ENCODE measurements at regions not wholly inside any gene's neighbourhood (a gene's known extent, or its start where the extent isn't known, plus 50 kb on each side); places are given as distances from the start of the nearest gene placed in this dataset.

DNA sequence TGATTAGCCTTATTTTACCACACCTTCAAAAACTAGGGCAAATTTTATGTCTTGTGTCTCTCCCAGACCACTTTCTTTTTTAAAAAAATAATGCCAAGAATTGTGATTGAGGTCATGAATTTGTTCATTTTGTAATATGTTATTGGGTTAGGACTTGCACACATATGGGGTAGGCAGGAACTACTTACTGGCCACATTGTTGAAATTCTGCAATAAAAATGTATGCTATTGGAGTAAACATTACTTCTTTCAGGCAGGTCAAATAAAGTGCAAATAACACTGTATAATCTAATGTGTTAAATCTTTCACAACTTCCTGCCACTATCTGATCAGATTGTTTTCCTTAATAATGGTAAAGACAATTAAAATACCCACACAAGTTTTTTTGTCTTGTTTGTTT is 166.6 kb upstream of the COL11A1 start:
- Histone ChIP-seq H3K27me3 (ENCODE audit: insufficient read depth) (no peaks in the 10 kb centered on the region), H3K9me2 (ENCODE audit: insufficient read depth) (peaks cover 5% of the 10 kb centered on the region; the same call in 1 of the 2 replicates), H3K79me2 (replicated peaks; ENCODE audit: insufficient read depth) (no peaks in the 10 kb centered on the region), H3F3A (replicated peaks; ENCODE audit: low read depth) (no peaks in the 10 kb centered on the region), H3K4me2 (no peak overlapping the region), H2AFZ (no peak overlapping the region), H4K20me1 (replicated peaks; ENCODE audit: insufficient read depth) (no peaks in the 10 kb centered on the region), H3K4me1 (ENCODE audit: insufficient read depth) (0 out of 2 replicates have a peak, but pooled peaks cover 2% of the 10 kb centered on the region), H3K36me3 (ENCODE audit: insufficient read depth) (no peaks in the 10 kb centered on the region), H3K27ac (ENCODE audit: low read depth) (no peak overlapping the region), H3K4me3 (no peak overlapping the region)
- Mint-ChIP-seq H3K4me1 (peaks cover 11% of the 10 kb centered on the region; the same call in 2 of the 3 replicates), H3K27me3 (ENCODE audit: insufficient read depth, low read depth, poor library complexity) (no peaks in the 10 kb centered on the region), H3K4me3 (no peak overlapping the region), H3K36me3 (ENCODE audit: low read depth) (no peaks in the 10 kb centered on the region), H3K27ac (no peak overlapping the region), H3K9me3 (peaks cover under 1% of the 10 kb centered on the region; the same call in 1 of the 3 replicates)
- DNase-seq (ENCODE audit: low spot score) (no peak), ATAC-seq (no peak)
- TF ChIP-seq ZNF331 (CRISPR knock-in tag; IDR thresholded peaks at IDR 0.05; ENCODE audit: low read depth) (no peak), STAT1 (IDR thresholded peaks at IDR 0.05; ENCODE audit: unreplicated experiment) (no peak), EZH2phosphoT487 (IDR thresholded peaks at IDR 0.05; ENCODE audit: unreplicated experiment) (no peak), NANOG (IDR thresholded peaks at IDR 0.05; ENCODE audit: borderline replicate concordance) (no peak), POLR2AphosphoS5 (IDR thresholded peaks at IDR 0.05; ENCODE audit: low read depth) (no peak), CREB1 (CRISPR knock-in tag; IDR thresholded peaks at IDR 0.05; ENCODE audit: low read depth) (no peak), JUNB (IDR thresholded peaks at IDR 0.05; ENCODE audit: unreplicated experiment) (no peak), ZNF114 (CRISPR knock-in tag; IDR thresholded peaks at IDR 0.05) (no peak), EZH2 (IDR thresholded peaks at IDR 0.05; ENCODE audit: low read depth, unreplicated experiment) (no peak)
- TF ChIP-seq, protein P1, sequence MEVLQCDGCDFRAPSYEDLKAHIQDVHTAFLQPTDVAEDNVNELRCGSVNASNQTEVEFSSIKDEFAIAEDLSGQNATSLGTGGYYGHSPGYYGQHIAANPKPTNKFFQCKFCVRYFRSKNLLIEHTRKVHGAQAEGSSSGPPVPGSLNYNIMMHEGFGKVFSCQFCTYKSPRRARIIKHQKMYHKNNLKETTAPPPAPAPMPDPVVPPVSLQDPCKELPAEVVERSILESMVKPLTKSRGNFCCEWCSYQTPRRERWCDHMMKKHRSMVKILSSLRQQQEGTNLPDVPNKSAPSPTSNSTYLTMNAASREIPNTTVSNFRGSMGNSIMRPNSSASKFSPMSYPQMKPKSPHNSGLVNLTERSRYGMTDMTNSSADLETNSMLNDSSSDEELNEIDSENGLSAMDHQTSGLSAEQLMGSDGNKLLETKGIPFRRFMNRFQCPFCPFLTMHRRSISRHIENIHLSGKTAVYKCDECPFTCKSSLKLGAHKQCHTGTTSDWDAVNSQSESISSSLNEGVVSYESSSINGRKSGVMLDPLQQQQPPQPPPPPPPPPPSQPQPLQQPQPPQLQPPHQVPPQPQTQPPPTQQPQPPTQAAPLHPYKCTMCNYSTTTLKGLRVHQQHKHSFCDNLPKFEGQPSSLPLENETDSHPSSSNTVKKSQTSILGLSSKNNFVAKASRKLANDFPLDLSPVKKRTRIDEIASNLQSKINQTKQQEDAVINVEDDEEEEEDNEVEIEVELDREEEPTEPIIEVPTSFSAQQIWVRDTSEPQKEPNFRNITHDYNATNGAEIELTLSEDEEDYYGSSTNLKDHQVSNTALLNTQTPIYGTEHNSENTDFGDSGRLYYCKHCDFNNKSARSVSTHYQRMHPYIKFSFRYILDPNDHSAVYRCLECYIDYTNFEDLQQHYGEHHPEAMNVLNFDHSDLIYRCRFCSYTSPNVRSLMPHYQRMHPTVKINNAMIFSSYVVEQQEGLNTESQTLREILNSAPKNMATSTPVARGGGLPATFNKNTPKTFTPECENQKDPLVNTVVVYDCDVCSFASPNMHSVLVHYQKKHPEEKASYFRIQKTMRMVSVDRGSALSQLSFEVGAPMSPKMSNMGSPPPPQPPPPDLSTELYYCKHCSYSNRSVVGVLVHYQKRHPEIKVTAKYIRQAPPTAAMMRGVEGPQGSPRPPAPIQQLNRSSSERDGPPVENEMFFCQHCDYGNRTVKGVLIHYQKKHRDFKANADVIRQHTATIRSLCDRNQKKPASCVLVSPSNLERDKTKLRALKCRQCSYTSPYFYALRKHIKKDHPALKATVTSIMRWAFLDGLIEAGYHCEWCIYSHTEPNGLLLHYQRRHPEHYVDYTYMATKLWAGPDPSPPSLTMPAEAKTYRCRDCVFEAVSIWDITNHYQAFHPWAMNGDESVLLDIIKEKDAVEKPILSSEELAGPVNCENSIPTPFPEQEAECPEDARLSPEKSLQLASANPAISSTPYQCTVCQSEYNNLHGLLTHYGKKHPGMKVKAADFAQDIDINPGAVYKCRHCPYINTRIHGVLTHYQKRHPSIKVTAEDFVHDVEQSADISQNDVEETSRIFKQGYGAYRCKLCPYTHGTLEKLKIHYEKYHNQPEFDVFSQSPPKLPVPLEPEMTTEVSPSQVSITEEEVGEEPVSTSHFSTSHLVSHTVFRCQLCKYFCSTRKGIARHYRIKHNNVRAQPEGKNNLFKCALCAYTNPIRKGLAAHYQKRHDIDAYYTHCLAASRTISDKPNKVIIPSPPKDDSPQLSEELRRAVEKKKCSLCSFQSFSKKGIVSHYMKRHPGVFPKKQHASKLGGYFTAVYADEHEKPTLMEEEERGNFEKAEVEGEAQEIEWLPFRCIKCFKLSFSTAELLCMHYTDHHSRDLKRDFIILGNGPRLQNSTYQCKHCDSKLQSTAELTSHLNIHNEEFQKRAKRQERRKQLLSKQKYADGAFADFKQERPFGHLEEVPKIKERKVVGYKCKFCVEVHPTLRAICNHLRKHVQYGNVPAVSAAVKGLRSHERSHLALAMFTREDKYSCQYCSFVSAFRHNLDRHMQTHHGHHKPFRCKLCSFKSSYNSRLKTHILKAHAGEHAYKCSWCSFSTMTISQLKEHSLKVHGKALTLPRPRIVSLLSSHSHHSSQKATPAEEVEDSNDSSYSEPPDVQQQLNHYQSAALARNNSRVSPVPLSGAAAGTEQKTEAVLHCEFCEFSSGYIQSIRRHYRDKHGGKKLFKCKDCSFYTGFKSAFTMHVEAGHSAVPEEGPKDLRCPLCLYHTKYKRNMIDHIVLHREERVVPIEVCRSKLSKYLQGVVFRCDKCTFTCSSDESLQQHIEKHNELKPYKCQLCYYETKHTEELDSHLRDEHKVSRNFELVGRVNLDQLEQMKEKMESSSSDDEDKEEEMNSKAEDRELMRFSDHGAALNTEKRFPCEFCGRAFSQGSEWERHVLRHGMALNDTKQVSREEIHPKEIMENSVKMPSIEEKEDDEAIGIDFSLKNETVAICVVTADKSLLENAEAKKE (CRISPR knock-in tag; IDR thresholded peaks at IDR 0.05), result no peak
- TF ChIP-seq, protein P2, sequence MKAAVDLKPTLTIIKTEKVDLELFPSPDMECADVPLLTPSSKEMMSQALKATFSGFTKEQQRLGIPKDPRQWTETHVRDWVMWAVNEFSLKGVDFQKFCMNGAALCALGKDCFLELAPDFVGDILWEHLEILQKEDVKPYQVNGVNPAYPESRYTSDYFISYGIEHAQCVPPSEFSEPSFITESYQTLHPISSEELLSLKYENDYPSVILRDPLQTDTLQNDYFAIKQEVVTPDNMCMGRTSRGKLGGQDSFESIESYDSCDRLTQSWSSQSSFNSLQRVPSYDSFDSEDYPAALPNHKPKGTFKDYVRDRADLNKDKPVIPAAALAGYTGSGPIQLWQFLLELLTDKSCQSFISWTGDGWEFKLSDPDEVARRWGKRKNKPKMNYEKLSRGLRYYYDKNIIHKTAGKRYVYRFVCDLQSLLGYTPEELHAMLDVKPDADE (IDR thresholded peaks at IDR 0.05), result no peak
- TF ChIP-seq, protein P3, sequence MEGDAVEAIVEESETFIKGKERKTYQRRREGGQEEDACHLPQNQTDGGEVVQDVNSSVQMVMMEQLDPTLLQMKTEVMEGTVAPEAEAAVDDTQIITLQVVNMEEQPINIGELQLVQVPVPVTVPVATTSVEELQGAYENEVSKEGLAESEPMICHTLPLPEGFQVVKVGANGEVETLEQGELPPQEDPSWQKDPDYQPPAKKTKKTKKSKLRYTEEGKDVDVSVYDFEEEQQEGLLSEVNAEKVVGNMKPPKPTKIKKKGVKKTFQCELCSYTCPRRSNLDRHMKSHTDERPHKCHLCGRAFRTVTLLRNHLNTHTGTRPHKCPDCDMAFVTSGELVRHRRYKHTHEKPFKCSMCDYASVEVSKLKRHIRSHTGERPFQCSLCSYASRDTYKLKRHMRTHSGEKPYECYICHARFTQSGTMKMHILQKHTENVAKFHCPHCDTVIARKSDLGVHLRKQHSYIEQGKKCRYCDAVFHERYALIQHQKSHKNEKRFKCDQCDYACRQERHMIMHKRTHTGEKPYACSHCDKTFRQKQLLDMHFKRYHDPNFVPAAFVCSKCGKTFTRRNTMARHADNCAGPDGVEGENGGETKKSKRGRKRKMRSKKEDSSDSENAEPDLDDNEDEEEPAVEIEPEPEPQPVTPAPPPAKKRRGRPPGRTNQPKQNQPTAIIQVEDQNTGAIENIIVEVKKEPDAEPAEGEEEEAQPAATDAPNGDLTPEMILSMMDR (conservative IDR thresholded peaks at IDR 0.05; ENCODE audit: low read depth in 2 of 2), result no peak
- TF ChIP-seq, protein P4, sequence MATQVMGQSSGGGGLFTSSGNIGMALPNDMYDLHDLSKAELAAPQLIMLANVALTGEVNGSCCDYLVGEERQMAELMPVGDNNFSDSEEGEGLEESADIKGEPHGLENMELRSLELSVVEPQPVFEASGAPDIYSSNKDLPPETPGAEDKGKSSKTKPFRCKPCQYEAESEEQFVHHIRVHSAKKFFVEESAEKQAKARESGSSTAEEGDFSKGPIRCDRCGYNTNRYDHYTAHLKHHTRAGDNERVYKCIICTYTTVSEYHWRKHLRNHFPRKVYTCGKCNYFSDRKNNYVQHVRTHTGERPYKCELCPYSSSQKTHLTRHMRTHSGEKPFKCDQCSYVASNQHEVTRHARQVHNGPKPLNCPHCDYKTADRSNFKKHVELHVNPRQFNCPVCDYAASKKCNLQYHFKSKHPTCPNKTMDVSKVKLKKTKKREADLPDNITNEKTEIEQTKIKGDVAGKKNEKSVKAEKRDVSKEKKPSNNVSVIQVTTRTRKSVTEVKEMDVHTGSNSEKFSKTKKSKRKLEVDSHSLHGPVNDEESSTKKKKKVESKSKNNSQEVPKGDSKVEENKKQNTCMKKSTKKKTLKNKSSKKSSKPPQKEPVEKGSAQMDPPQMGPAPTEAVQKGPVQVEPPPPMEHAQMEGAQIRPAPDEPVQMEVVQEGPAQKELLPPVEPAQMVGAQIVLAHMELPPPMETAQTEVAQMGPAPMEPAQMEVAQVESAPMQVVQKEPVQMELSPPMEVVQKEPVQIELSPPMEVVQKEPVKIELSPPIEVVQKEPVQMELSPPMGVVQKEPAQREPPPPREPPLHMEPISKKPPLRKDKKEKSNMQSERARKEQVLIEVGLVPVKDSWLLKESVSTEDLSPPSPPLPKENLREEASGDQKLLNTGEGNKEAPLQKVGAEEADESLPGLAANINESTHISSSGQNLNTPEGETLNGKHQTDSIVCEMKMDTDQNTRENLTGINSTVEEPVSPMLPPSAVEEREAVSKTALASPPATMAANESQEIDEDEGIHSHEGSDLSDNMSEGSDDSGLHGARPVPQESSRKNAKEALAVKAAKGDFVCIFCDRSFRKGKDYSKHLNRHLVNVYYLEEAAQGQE (IDR thresholded peaks at IDR 0.05; ENCODE audit: unreplicated experiment), result no peak
